ENCODE measurements at regions not wholly inside any gene's neighbourhood (a gene's known extent, or its start where the extent isn't known, plus 50 kb on each side); places are given as distances from the start of the nearest gene placed in this dataset.
"Not testable (repeated sequence)": the region's sequence is repeated elsewhere in the genome, so short reads cannot be mapped to it uniquely, and the experiment has no call there.

GRCh38 chr11:129698212-129698611 lies 117.4 kb upstream of the TMEM45B start:
- no peak for DNase-seq

GRCh38 chr11:129699711-129700304 lies 115.8 kb upstream of the TMEM45B start:
- no peak for DNase-seq

GRCh38 chr11:129700701-129701100 lies 114.9 kb upstream of the TMEM45B start:
- DNase-seq = no peak

- DNase-seq = no peak
Measured at GRCh38 chr11:129701706-129702105, 113.9 kb upstream of the TMEM45B start.

- DNase-seq = no peak
Measured at GRCh38 chr11:129702410-129703398, 112.9 kb upstream of the TMEM45B start.

- no peak for DNase-seq
Measured at GRCh38 chr11:129703846-129704245, 111.8 kb upstream of the TMEM45B start.

GRCh38 chr11:129704831-129705230 lies 110.8 kb upstream of the TMEM45B start:
- no peak for DNase-seq

GRCh38 chr11:129705341-129705740 lies 110.3 kb upstream of the TMEM45B start:
- DNase-seq = no peak

GRCh38 chr11:129705933-129706332 lies 109.7 kb upstream of the TMEM45B start:
- no peak for DNase-seq

GRCh38 chr11:129709801-129710398 lies 105.7 kb upstream of the TMEM45B start:
- no peak for DNase-seq

GRCh38 chr11:129710423-129710822 lies 105.2 kb upstream of the TMEM45B start:
- no peak for DNase-seq

- DNase-seq = no peak
Measured at GRCh38 chr11:129711760-129712159, 103.9 kb upstream of the TMEM45B start.

- DNase-seq = not testable (repeated sequence)
Measured at GRCh38 chr11:129712486-129713240, 103.0 kb upstream of the TMEM45B start.

- no peak for DNase-seq
Measured at GRCh38 chr11:129719037-129719436, 96.6 kb upstream of the TMEM45B start.

GRCh38 chr11:129720156-129720555 lies 95.5 kb upstream of the TMEM45B start:
- DNase-seq = no peak

GRCh38 chr11:129720994-129721393 lies 94.7 kb upstream of the TMEM45B start:
- DNase-seq = no peak

- no peak for DNase-seq
Measured at GRCh38 chr11:129721685-129722084, 94.0 kb upstream of the TMEM45B start.

- no peak for DNase-seq
Measured at GRCh38 chr11:129722529-129722928, 93.1 kb upstream of the TMEM45B start.

- no peak for DNase-seq
Measured at GRCh38 chr11:129723146-129723760, 92.4 kb upstream of the TMEM45B start.

- DNase-seq = no peak
Measured at GRCh38 chr11:129723761-129724162, 91.9 kb upstream of the TMEM45B start.

- no peak for DNase-seq
Measured at GRCh38 chr11:129724866-129725265, 90.8 kb upstream of the TMEM45B start.
